ENCODE measurements at regions not wholly inside any gene's neighbourhood (a gene's known extent, or its start where the extent isn't known, plus 50 kb on each side); places are given as distances from the start of the nearest gene placed in this dataset.
"Not testable (repeated sequence)": the region's sequence is repeated elsewhere in the genome, so short reads cannot be mapped to it uniquely, and the experiment has no call there.

DNA sequence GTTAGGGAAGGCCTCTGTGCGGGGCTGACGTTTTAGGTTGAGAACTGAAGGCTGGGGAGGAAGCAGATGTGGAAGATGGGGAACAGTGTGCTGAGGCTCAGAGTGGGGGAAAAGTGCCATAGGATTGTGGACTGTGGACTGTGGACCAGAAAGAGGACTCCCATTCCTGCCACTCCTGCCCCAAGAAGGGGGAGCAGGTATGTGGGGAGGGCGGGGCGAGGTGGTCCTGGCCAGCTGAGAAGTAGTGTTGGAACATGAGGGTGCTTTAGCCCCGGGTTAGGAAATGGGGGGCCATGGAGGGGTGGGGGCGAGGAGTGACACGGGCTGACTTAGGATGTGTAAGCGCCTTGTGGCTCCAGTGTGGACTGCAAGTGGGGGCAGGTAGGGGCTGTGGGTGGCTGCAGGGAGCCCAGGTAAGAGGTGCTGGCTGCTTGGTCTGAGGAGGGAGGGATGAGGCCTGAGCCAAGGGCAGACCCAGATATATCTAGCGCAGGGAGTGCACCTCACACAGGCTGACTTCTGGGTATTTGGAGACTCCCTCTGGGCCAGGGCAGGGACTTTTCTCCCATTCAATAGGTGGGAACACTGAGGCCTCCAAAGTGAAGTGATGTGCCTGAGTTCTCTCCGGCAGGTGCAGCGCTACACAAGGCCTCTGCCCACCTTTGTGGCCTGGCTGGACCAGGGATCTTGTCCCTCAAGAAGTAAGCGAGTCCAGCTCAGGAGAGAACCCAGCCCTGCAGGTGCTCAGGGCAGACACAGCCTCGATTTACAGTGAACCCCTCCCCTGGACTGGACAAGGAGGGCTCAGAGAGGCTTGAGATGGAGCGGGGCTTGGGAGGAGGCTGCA is 76.6 kb upstream of the TOX2 start:
- no peak for DNase-seq (ENCODE audit: low read depth)

GRCh38 chr20:43836790-43837189 is 77.9 kb upstream of the TOX2 start:
- DNase-seq (ENCODE audit: low read depth): no peak

- DNase-seq (ENCODE audit: low read depth): no peak
Measured at GRCh38 chr20:43835944-43836508, 78.6 kb upstream of the TOX2 start.

GRCh38 chr20:43833511-43834395 is 80.9 kb upstream of the TOX2 start:
- no peak for DNase-seq (ENCODE audit: low read depth)

- DNase-seq (ENCODE audit: low read depth): no peak
Measured at GRCh38 chr20:43832961-43833360, 81.7 kb upstream of the TOX2 start.

DNA sequence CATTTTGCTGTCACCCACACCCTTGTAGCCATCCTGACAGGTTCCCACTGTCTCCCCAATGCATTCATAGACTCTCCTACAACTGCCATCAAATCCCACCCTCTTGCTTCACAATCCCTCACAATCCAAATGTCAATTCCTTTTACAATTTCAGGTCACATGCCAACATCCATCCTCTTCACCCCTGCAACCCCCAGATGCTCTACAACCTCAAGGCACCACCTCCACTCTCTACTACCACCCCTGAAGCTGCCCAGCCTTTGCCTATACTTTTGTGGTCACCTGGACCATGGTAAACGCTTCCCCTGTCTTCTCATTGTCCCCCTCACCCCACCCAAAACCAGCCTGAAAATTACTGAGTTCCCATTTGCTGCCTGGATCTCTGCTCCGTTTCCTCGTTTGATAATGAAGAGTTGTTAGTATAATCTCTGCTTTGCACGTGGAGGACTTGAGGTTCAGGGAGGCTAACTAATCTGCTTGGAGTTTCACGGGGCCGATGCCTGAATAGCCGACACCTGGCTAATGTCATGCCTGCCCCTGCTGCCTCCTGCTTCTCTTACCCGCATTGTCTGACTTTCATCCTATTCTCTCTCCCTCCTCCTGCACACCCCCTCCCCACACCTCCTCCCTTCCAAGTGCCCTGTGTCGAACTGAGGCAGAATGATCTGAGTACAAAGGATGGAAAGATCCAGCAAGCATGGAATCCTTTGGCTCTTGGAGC is 82.4 kb upstream of the TOX2 start:
- DNase-seq (ENCODE audit: low read depth): no peak

DNA sequence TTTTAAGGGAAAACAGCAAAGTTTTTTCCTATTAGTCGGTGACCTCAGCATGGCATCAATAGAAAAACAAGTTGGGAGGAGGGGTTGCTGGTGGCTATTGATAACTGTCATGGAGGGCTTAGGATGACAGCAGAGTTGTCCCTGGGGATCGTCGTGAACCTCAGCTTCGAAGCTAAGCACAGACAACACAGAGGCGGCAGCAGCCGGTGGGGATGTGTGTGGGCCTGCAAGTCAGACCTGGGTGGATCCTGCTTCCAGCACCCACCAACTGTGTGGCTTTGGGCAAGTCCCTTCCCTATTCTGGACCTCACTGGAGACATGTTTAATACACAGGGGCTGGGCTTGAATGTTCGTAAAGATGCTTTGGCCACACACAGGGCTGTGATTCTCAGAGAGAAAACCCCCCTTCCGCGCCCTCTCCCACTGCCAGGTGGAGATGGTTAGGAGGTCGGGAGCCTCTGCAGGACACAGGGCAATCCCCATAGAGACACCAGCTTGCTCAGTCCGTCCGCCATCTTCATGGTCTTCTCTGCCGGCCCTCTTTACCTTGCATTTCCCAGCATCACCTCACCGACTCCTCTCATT is 83.1 kb upstream of the TOX2 start:
- DNase-seq (ENCODE audit: low read depth): no peak

- DNase-seq (ENCODE audit: low read depth): no peak
Measured at GRCh38 chr20:43830883-43831282, 83.8 kb upstream of the TOX2 start.

DNA sequence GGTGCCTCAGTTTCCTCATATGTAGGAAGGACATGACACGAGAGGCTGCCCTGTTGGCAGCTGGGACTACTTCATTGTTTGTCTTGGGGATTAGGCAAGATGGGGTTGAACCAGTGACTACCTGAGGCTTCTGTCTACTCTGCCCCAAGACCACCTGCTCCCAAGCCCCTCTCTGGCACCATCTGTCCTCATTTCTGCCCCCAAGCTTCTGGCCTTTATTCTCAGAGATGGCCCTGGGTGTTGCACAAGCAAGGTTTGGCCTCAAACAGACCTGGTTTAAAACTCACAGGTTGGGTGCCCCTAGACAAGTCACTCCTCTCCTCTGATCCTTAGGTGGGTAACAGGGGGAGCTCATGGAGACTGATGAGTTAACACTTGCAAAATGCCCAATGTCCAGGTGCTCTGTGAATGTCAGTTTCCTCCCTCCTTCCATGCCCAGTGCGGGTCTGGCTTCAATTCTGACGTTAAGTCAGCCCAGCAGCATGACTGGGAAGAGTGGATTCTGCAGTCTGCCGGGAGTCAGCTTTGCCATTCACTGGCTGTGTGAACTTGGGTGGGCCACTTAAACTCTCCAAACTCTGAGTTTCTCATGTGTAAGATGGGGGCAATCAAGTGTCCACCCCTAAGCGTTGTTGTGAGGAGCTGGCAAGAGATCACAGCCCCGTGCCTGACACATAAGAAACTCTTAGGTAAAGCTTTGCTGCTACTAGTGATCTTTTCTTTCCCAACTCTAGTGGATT is 84.5 kb upstream of the TOX2 start:
- DNase-seq (ENCODE audit: low read depth): no peak

DNA sequence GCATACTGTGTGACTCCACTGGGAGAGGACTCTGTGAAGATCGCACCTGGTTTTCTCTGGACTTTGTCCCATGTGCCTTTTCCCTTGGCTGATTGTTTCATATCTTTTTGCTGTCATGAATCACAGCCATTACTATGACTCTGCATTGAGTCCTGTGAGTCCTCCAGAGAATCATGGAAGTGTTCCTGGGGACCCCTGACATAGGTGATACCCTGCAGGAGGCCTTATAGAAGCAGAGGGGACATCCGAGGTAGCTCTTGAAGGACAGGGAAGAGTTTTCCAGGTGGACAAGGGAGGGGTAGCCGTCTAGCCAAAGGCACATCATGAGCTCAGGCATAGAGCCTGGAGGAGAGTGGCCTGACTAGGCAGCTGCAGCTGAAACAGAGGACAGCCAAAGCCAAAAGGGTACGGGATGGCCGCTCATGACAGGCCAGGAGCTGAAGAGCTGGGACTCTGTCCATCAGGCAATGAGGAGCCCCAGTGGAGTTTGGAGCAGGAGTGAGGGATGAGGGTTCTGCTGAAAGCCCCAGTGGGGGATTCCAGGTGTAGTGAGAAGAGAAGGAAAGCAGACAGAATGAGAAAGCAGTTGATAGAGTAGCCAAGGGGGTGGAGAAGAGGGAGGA is 86.6 kb upstream of the TOX2 start:
- no peak for DNase-seq (ENCODE audit: low read depth)

DNA sequence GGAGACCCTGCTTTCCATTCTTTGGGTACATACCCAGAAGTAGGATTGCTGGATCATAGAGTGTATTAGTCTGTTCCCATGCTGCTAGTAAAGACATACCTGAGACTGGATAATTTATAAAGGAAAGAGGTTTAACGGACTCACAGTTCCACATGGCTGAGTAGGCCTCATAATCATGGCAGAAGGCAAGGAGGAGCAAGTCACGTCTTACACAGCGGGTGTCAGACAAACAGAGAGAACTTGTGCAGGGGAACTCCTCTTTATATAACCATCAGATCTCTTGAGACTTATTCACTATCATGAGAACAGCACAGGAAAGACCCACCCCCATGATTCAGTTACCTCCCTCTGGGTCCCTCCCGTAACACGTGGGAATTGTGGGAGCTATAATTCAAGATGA is 87.7 kb upstream of the TOX2 start:
- not testable (repeated sequence) for DNase-seq (ENCODE audit: low read depth)

DNA sequence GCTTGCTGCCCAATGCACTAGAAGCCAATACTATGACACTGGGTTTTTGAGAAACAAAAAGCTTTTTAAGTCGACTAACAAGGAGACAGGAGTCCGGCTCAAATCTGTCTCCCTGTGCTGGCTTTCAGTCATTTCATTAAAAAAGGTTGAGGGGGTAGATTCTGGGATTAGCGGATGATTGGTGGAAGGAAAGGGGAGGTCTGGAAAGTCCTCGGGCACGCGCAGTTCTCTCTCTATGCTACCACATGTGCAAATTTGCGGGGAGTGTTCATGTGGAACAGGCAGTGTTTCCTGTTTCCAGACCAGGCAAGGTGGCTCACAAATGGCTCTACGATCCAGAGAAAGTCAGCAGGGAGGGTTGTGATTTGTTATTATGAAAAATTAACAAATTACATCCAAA is 89.1 kb upstream of the TOX2 start:
- no peak for DNase-seq (ENCODE audit: low read depth)

GRCh38 chr20:43825051-43825402 is 89.6 kb upstream of the TOX2 start:
- DNase-seq (ENCODE audit: low read depth): no peak

DNA sequence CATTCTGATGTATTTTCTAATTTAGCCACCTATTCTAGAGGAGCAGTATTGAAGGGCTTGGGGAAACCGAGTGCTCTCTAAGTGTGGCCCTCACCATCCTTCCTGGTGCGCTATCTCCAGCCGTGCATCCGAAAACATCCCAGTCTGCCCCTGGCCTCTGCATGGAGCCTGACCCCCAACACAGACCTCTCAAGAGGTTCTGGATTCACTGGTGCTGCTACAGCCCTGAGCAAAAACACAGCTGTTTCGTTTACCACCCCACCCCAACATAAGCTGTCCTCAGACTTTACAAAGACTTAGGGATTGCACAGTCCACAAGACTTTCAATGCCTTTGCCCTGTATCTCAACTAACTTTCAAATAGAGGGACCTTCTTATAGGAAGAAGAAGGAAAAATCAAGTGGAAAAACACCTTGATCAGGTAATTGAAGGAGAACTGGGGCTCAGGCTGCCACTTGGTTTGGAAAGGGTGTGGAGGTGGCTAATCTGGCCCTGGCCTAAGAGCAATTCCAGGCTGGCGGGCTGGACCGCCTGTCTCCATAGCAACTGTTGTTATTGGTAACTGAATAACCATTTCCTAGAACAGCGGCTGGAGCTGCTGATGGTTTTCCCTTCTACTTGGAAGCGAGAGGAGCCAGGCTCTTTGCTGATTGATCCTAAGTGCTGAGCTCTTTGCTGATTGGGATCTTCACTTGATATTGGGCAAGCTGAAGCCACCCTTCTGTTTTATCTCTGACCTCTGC is 90.2 kb upstream of the TOX2 start:
- no peak for DNase-seq (ENCODE audit: low read depth)

DNA sequence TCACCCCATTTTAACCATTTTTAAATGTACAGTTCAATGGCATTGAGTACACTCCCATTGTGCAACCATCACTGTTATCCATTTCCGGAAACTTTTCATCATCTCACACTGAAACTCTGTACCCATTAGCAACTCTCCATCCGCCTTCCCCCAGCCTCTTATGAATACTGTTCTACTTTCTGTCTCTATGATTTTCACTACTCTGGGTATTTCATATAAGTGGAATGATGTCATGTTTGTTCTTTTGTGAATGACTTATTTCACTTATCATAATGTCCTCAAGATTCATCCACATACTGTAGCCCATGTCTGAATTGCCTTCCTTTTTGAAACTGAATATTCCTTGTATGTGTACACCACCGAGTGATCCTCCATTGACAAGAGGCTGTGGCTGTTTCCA is 92.9 kb upstream of the TOX2 start:
- no peak for DNase-seq (ENCODE audit: low read depth)

DNA sequence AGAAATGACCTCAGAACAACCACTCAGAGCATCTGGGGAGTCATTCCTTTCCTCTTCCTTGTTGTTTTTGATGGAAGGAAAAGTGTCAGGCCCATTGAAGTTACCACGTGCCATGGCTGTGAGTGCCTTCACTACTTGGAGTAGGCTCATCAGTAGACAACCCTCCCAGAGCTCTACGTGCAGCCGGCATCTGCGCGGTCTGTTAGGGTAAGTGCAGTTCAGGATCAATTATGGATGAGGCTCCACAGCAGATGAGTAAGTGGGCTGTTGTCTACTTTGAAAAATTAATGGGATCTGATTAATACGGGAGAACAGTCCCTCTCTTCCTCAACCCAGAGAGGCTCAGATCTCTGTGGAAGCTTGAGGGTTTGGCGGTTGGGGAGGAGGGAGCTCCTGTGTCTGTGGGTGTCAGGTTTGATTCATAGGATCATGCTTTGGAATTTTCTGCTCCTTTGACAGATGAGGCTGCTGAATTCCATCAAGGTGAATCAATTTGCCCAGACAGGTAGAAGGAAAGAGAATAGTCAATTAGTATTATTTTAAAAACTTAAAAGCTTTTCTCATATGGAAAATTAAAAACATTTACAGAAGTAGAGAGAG is 93.8 kb upstream of the TOX2 start:
- DNase-seq (ENCODE audit: low read depth): no peak

DNA sequence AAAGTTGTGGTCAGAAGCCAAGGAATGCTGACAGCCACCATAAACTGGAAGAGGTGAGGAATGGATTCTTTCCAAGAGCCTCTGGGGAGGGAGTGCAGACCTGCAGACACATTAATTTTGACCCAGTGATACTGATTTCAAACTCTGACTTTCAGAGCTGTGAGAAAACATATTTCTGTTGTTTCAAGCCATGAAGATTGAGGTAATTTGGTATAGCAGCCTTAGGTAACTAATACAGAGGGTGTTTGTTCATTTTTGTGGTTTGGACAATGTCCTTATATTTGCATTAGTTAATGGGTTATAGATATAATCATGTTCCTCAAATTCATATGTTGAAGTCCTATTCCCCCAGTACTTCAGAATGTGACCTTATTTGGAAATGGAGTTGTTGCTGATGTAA is 85.4 kb upstream of the GTSF1L start:
- DNase-seq (ENCODE audit: low read depth): no peak

DNA sequence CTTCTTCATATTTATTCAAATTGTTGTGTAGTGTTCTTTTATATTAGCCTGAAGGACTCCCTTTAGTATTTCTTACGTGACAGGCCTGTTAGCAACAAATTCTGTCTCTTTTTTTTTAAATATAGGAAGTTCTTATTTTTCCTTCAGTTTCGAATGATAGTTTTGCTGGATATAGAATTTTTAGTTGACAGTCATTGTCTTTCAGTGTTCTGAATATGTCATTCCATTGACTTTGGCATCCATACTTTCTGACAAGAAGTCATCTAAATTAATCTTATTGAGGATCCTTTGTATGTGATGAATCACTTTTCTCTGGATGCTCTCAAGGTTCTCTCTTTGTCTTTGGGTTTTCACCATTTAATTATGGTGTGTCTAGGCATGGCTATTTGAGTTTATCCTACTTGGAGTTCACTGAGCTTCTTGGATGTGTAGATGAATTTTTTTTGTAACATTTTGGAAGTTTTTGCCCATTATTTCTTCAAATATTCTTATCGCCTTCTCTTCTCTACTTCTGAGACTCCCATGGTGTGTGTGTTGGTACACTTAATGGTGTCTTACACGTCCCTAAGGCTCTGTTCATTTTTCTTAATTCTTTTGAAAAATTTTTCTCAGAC is 82.5 kb upstream of the GTSF1L start:
- DNase-seq (ENCODE audit: low read depth): no peak

GRCh38 chr20:43804781-43805180 is 78.0 kb upstream of the GTSF1L start:
- DNase-seq (ENCODE audit: low read depth): no peak

Data from GM04503 (cell line).